ENCODE measurements at regions not wholly inside any gene's neighbourhood (a gene's known extent, or its start where the extent isn't known, plus 50 kb on each side); places are given as distances from the start of the nearest gene placed in this dataset.

GRCh38 chr12:84542289-84542688, 370.3 kb downstream of the SLC6A15 start:
- Histone ChIP-seq H3K27me3 (ENCODE audit: insufficient read depth, low read length) (no peaks in the 10 kb centered on the region), H3K36me3 (ENCODE audit: insufficient read depth, low read length) (no peaks in the 10 kb centered on the region), H3K9ac (ENCODE audit: low read length) (no peak overlapping the region), H3K9me3 (ENCODE audit: low read length) (no peaks in the 10 kb centered on the region), H4K20me1 (ENCODE audit: insufficient read depth, low read length) (no peaks in the 10 kb centered on the region), H3F3A (ENCODE audit: insufficient read depth, low read length) (no peaks in the 10 kb centered on the region), H3K9me2 (ENCODE audit: low read depth, low read length) (no peaks in the 10 kb centered on the region), H2AFZ (ENCODE audit: low read length) (no peak overlapping the region), H3K4me3 (ENCODE audit: low read depth, low read length, poor library complexity, severe bottlenecking) (no peak overlapping the region), H3K27ac (ENCODE audit: low read depth, low read length, poor library complexity, severe bottlenecking) (no peak overlapping the region), H3K4me1 (ENCODE audit: insufficient read depth, low read length, severe bottlenecking) (no peaks in the 10 kb centered on the region), H3K79me2 (ENCODE audit: insufficient read depth, low read length) (no peaks in the 10 kb centered on the region), H3K4me2 (ENCODE audit: low read length) (no peak overlapping the region)
- no peak for TF ChIP-seq EZH2 (IDR thresholded peaks at IDR 0.05; ENCODE audit: borderline replicate concordance, low read length)
- no peak for TF ChIP-seq CTCF (IDR thresholded peaks at IDR 0.05; ENCODE audit: low read length)

GRCh38 chr12:84537666-84538065, 374.9 kb downstream of the SLC6A15 start:
- no peaks in the 10 kb centered on the region for H3F3A ChIP-seq (ENCODE audit: insufficient read depth, low read length)
- no peak overlapping the region for H2AFZ ChIP-seq (ENCODE audit: low read length)
- H3K4me2 ChIP-seq (ENCODE audit: low read length): no peak overlapping the region

GRCh38 chr12:84512751-84513150, 399.8 kb downstream of the SLC6A15 start:
- Histone ChIP-seq H3K9me3 (ENCODE audit: low read length) (no peaks in the 10 kb centered on the region), H3K27ac (ENCODE audit: low read depth, low read length, poor library complexity, severe bottlenecking) (no peak overlapping the region), H2AFZ (ENCODE audit: low read length) (no peak overlapping the region)

More at GRCh38 chr12:84537666-84538065, 374.9 kb downstream of the SLC6A15 start:
- H3K4me3 ChIP-seq (ENCODE audit: low read depth, low read length, poor library complexity, severe bottlenecking): no peak overlapping the region
- no peaks in the 10 kb centered on the region for H3K9me3 ChIP-seq (ENCODE audit: low read length)
- H4K20me1 ChIP-seq (ENCODE audit: insufficient read depth, low read length): no peaks in the 10 kb centered on the region
- no peaks in the 10 kb centered on the region for H3K36me3 ChIP-seq (ENCODE audit: insufficient read depth, low read length)
- no peaks in the 10 kb centered on the region for H3K9me2 ChIP-seq (ENCODE audit: low read depth, low read length)
- no peak overlapping the region for H3K27ac ChIP-seq (ENCODE audit: low read depth, low read length, poor library complexity, severe bottlenecking)
- H3K27me3 ChIP-seq (ENCODE audit: insufficient read depth, low read length): no peaks in the 10 kb centered on the region
- H3K4me1 ChIP-seq (ENCODE audit: insufficient read depth, low read length, severe bottlenecking): no peaks in the 10 kb centered on the region
- no peak overlapping the region for H3K9ac ChIP-seq (ENCODE audit: low read length)
- no peaks in the 10 kb centered on the region for H3K79me2 ChIP-seq (ENCODE audit: insufficient read depth, low read length)
- TF ChIP-seq CTCF (IDR thresholded peaks at IDR 0.05; ENCODE audit: low read length) (no peak), EZH2 (IDR thresholded peaks at IDR 0.05; ENCODE audit: borderline replicate concordance, low read length) (no peak)

More at GRCh38 chr12:84512751-84513150, 399.8 kb downstream of the SLC6A15 start:
- Histone ChIP-seq H3F3A (ENCODE audit: insufficient read depth, low read length) (no peaks in the 10 kb centered on the region), H3K4me1 (ENCODE audit: insufficient read depth, low read length, severe bottlenecking) (no peaks in the 10 kb centered on the region), H3K9me2 (ENCODE audit: low read depth, low read length) (no peaks in the 10 kb centered on the region), H3K36me3 (ENCODE audit: insufficient read depth, low read length) (no peaks in the 10 kb centered on the region), H4K20me1 (ENCODE audit: insufficient read depth, low read length) (no peaks in the 10 kb centered on the region), H3K9ac (ENCODE audit: low read length) (no peak overlapping the region), H3K79me2 (ENCODE audit: insufficient read depth, low read length) (no peaks in the 10 kb centered on the region), H3K4me3 (ENCODE audit: low read depth, low read length, poor library complexity, severe bottlenecking) (no peak overlapping the region), H3K27me3 (ENCODE audit: insufficient read depth, low read length) (no peaks in the 10 kb centered on the region), H3K4me2 (ENCODE audit: low read length) (no peak overlapping the region)
- TF ChIP-seq CTCF (IDR thresholded peaks at IDR 0.05; ENCODE audit: low read length): no peak
- no peak for TF ChIP-seq EZH2 (IDR thresholded peaks at IDR 0.05; ENCODE audit: borderline replicate concordance, low read length)
